ENCODE measurements at regions not wholly inside any gene's neighbourhood (a gene's known extent, or its start where the extent isn't known, plus 50 kb on each side); places are given as distances from the start of the nearest gene placed in this dataset.

GRCh38 chr4:14217401-14217800 is 589.9 kb upstream of the BOD1L1 start:
- no peak for DNase-seq (ENCODE audit: low read depth in 4 of 4, low spot score in 3 of 4)

GRCh38 chr4:14218641-14219040 is 591.1 kb upstream of the BOD1L1 start:
- DNase-seq (ENCODE audit: low read depth in 4 of 4, low spot score in 3 of 4), result no peak

GRCh38 chr4:14221176-14221575 is 593.7 kb upstream of the BOD1L1 start:
- no peak for DNase-seq (ENCODE audit: low read depth in 4 of 4, low spot score in 3 of 4)

- DNase-seq (ENCODE audit: low read depth in 4 of 4, low spot score in 3 of 4), result no peak
Observed at GRCh38 chr4:14222377-14223029, 595.0 kb upstream of the BOD1L1 start.

- DNase-seq (ENCODE audit: low read depth in 4 of 4, low spot score in 3 of 4), result no peak
Observed at GRCh38 chr4:14223461-14223860, 595.9 kb upstream of the BOD1L1 start.

- DNase-seq (ENCODE audit: low read depth in 4 of 4, low spot score in 3 of 4), result no peak
Observed at GRCh38 chr4:14225688-14226207, 598.2 kb upstream of the BOD1L1 start.

- no peak for DNase-seq (ENCODE audit: low read depth in 4 of 4, low spot score in 3 of 4)
Observed at GRCh38 chr4:14233126-14233525, 605.6 kb upstream of the BOD1L1 start.

- DNase-seq (ENCODE audit: low read depth in 4 of 4, low spot score in 3 of 4), result no peak
Observed at GRCh38 chr4:14234307-14234706, 606.8 kb upstream of the BOD1L1 start.

GRCh38 chr4:14236359-14236758 is 608.8 kb upstream of the BOD1L1 start:
- no peak for DNase-seq (ENCODE audit: low read depth in 4 of 4, low spot score in 3 of 4)

GRCh38 chr4:14237911-14238310 is 610.4 kb upstream of the BOD1L1 start:
- DNase-seq (ENCODE audit: low read depth in 4 of 4, low spot score in 3 of 4), result no peak

- no peak for DNase-seq (ENCODE audit: low read depth in 4 of 4, low spot score in 3 of 4)
Observed at GRCh38 chr4:14241574-14241973, 614.0 kb upstream of the BOD1L1 start.

GRCh38 chr4:14247767-14248166 is 620.2 kb upstream of the BOD1L1 start:
- DNase-seq (ENCODE audit: low read depth in 4 of 4, low spot score in 3 of 4), result no peak

GRCh38 chr4:14249226-14249625 is 621.7 kb upstream of the BOD1L1 start:
- no peak for DNase-seq (ENCODE audit: low read depth in 4 of 4, low spot score in 3 of 4)

GRCh38 chr4:14254252-14254651 is 626.7 kb upstream of the BOD1L1 start:
- no peak for DNase-seq (ENCODE audit: low read depth in 4 of 4, low spot score in 3 of 4)

- DNase-seq (ENCODE audit: low read depth in 4 of 4, low spot score in 3 of 4), result no peak
Observed at GRCh38 chr4:14254926-14255325, 627.4 kb upstream of the BOD1L1 start.

GRCh38 chr4:14257903-14258302 is 630.4 kb upstream of the BOD1L1 start:
- DNase-seq (ENCODE audit: low read depth in 4 of 4, low spot score in 3 of 4), result no peak

GRCh38 chr4:14259936-14260335 is 632.4 kb upstream of the BOD1L1 start:
- no peak for DNase-seq (ENCODE audit: low read depth in 4 of 4, low spot score in 3 of 4)

GRCh38 chr4:14260591-14260990 is 633.1 kb upstream of the BOD1L1 start:
- DNase-seq (ENCODE audit: low read depth in 4 of 4, low spot score in 3 of 4), result no peak

GRCh38 chr4:14262221-14262620 is 634.7 kb upstream of the BOD1L1 start:
- DNase-seq (ENCODE audit: low read depth in 4 of 4, low spot score in 3 of 4), result no peak

GRCh38 chr4:14264437-14264836 is 636.9 kb upstream of the BOD1L1 start:
- DNase-seq (ENCODE audit: low read depth in 4 of 4, low spot score in 3 of 4), result no peak

GRCh38 chr4:14265651-14266050 is 638.1 kb upstream of the BOD1L1 start:
- no peak for DNase-seq (ENCODE audit: low read depth in 4 of 4, low spot score in 3 of 4)

- DNase-seq (ENCODE audit: low read depth in 4 of 4, low spot score in 3 of 4), result no peak
Observed at GRCh38 chr4:14267373-14268060, 640.0 kb upstream of the BOD1L1 start.
